Central memory CD8-positive, alpha-beta T cell (primary cell): ENCODE measurements at regions not wholly inside any gene's neighbourhood (a gene's known extent, or its start where the extent isn't known, plus 50 kb on each side); places are given as distances from the start of the nearest gene placed in this dataset.

Experiments
- ATAC-seq: fragments of 150-1000 bp; cut with Tn5 transposase; replicated peaks from 2 replicates; pipeline ENCODE4 v1.10.0; 2022; ENCODE audit warnings: mild to moderate bottlenecking, moderate FRiP score, moderate number of reproducible peaks; ENCODE audit not compliant: poor library complexity, severe bottlenecking; ENCODE audit errors: extremely low read depth
- DNase-seq, 2 donors: peaks; one replicate each; pipeline ENCODE4 v3.0.0; 2021; ENCODE audit warnings: low spot score in 2 of 2
- H3K27ac Mint-ChIP-seq: one replicate; pipeline ENCODE4 v1.8.0; 2022; ENCODE audit warnings: low read depth, mild to moderate bottlenecking, moderate library complexity, mixed read lengths
- H3K27me3 Mint-ChIP-seq: one replicate; pipeline ENCODE4 v1.8.0; 2022; ENCODE audit warnings: mixed read lengths
- H3K36me3 Mint-ChIP-seq: one replicate; pipeline ENCODE4 v1.8.0; 2022; ENCODE audit warnings: mild to moderate bottlenecking, moderate library complexity, mixed read lengths; ENCODE audit not compliant: insufficient read depth
- H3K4me1 Mint-ChIP-seq: one replicate; pipeline ENCODE4 v1.8.0; 2022; ENCODE audit warnings: mixed read lengths
- H3K4me3 Mint-ChIP-seq: one replicate; pipeline ENCODE4 v1.8.0; 2022; ENCODE audit warnings: mild to moderate bottlenecking, moderate library complexity, mixed read lengths
- H3K9me3 Mint-ChIP-seq: one replicate; pipeline ENCODE4 v1.8.0; 2022; ENCODE audit warnings: mixed read lengths

DNA sequence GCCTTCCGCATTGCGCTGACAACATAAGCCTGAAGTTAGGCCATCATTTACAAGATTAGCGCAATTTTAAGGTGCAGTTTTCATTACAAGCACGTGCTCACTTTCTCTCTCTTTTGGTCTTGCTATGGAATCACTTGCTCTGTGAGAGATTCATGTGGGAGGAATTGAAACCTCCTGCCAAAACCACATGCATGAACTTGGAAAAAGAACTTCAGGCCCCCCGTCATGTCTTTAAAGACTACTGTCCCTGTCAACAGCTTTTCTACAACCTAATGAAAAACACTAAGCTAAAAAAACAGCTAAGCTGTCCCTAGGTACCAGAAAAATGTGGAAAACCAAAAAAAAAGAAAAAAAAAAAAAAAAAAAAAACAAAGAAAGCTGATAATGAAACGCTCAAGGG is 1707.6 kb upstream of the RAG2 start:
- H3K27me3 Mint-ChIP-seq: no peaks in the 10 kb centered on the region
- no peak overlapping the region for H3K4me3 Mint-ChIP-seq
- ATAC-seq (no peak), DNase-seq (no peak)
- no peak overlapping the region for H3K27ac Mint-ChIP-seq
- H3K36me3 Mint-ChIP-seq: no peaks in the 10 kb centered on the region
- no peaks in the 10 kb centered on the region for H3K4me1 Mint-ChIP-seq
- peaks cover 21% of the 10 kb centered on the region for H3K9me3 Mint-ChIP-seq

DNA sequence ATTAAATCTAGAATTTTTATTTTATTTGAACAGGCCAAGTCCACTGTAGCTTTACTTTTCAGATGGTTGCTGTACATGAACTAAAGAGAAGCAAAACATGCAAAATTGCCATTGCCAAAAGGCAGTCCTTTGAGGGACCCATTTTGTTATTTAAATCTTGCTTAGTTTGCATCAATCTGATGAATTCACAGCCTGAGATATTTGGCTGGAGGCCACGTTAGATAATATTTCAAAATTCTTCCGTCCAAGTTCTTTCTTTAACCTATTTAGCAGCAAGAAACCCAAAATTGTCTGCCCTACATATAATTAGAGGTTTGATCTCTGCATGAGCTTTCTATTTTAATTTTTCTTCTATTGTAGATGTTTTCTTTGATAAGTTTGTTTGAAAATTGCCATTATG is 1706.9 kb upstream of the RAG2 start:
- no peak overlapping the region for H3K4me3 Mint-ChIP-seq
- no peaks in the 10 kb centered on the region for H3K4me1 Mint-ChIP-seq
- no peaks in the 10 kb centered on the region for H3K27me3 Mint-ChIP-seq

DNA sequence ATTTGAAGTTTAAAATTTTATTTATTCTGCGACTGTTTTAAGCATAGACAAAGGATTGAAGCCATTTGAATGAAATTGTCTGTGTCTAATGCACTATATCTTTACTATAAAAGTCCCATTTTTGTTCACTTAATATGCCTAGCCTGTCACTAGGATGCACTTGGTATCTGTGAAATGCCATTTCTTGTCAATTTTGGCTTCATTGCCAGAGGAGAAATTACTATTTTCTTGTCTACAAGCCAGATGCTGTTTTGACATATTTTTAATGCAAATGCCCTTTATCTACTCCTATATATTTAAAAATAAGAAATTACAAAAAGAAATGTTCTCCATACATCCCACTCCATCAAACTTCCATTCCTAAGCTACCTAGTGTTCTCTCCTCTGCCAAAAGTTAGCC is 1704.5 kb upstream of the RAG2 start:
- no peak overlapping the region for H3K4me3 Mint-ChIP-seq
- H3K27ac Mint-ChIP-seq: no peak overlapping the region
- H3K27me3 Mint-ChIP-seq: no peaks in the 10 kb centered on the region
- H3K36me3 Mint-ChIP-seq: no peaks in the 10 kb centered on the region
- no peaks in the 10 kb centered on the region for H3K4me1 Mint-ChIP-seq
- DNase-seq: no peak
- no peak for ATAC-seq
- peaks cover 16% of the 10 kb centered on the region for H3K9me3 Mint-ChIP-seq

More for the DNA sequence above, 1706.9 kb upstream of the RAG2 start:
- H3K27ac Mint-ChIP-seq: no peak overlapping the region
- peaks cover 16% of the 10 kb centered on the region for H3K9me3 Mint-ChIP-seq
- no peak for DNase-seq
- no peak for ATAC-seq
- H3K36me3 Mint-ChIP-seq: no peaks in the 10 kb centered on the region

GRCh38 chr11:38300570-38300969 is 1702.5 kb upstream of the RAG2 start:
- ATAC-seq (no peak), DNase-seq (no peak)
- H3K4me1 Mint-ChIP-seq: no peaks in the 10 kb centered on the region
- H3K27ac Mint-ChIP-seq: no peak overlapping the region
- H3K4me3 Mint-ChIP-seq: no peak overlapping the region
- H3K9me3 Mint-ChIP-seq: peaks cover 14% of the 10 kb centered on the region
- H3K36me3 Mint-ChIP-seq: no peaks in the 10 kb centered on the region
- H3K27me3 Mint-ChIP-seq: no peaks in the 10 kb centered on the region

DNA sequence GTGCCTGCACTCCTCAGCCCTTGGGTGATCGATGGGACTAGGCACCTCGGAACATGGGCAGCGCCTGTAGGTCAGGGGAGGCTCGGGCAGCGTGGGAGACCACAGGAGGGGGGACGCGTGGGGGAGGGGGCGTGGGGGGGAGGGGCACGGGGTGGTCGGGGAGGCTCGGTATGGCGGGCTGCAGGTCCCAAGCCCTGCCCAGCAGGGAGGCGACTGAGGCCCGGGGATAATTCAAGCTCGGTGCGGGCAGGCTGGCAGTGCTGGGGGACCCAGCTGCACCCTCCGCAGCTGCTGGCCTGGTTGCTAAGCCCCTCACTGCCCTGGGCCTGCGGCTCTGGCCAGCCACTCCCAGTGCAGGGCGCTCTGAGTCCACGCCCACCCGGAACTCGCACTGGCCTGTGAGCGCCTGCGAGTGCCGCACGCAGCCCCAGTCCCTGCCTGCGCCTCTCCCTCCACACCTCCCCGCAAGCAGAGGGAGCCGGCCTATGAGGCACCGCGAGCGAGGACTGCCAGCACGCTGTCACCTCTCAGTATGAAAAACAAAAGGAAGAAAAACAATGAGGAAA is 1698.3 kb upstream of the RAG2 start:
- H3K27me3 Mint-ChIP-seq: no peaks in the 10 kb centered on the region
- no peak for ATAC-seq
- H3K27ac Mint-ChIP-seq: no peak overlapping the region
- H3K4me1 Mint-ChIP-seq: no peaks in the 10 kb centered on the region
- no peak overlapping the region for H3K4me3 Mint-ChIP-seq
- no peaks in the 10 kb centered on the region for H3K36me3 Mint-ChIP-seq
- peaks cover 9% of the 10 kb centered on the region for H3K9me3 Mint-ChIP-seq
- no peak for DNase-seq

DNA sequence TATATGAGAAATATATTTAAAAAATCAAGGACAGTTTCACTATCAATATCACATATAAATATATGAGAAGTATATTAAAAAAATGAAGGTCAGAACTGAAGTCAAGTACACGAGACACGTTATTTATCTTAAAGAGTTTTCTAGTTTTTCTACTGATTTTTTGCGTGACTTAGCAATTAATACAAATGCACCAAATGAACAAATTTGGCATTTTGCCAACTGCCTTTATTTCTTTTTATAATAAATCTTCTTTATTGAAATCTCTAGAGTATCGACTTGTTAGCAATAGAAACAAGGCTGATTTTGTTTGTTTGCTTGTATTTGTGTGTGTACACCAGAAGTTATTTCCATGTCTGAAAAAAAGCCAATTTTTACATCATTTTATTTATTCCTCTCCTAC is 1684.7 kb upstream of the RAG2 start:
- no peaks in the 10 kb centered on the region for H3K27me3 Mint-ChIP-seq
- no peak overlapping the region for H3K4me3 Mint-ChIP-seq
- DNase-seq (no peak), ATAC-seq (no peak)
- no peaks in the 10 kb centered on the region for H3K36me3 Mint-ChIP-seq
- H3K27ac Mint-ChIP-seq: no peak overlapping the region
- no peaks in the 10 kb centered on the region for H3K4me1 Mint-ChIP-seq
- peaks cover 11% of the 10 kb centered on the region for H3K9me3 Mint-ChIP-seq

DNA sequence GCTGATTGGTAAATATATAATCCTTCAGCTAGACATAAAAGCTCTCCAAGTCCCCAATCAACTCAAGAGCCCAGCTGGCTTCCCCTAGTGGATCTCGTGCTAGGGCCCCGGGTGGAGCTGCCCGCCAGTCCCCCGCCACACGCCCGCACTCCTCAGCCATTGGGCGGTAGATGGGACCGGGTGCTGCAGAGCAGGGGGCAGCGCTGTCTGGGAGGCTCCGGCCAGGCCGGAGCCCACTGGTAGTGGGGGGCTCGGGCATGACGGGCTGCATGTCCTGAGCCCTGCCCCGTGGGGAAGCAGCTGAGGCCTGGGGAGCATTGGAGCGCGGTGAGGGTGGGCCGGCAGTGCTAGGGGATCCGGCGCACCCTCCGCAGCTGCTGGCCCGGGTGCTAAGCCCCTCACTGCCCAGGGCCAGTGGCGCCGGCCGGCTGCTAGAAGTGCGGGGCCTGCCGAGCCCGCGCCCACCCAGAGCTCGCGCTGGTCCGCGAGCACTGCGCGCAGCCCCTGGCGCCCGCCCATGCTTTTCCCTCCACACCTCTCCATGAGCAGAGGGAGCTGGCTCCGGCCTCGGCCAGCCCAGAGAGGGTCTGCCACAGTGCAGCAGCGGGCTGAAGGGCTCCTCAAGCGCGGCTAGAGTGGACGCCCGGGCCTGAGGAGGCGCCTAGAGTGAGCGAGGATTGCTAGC is 1680.6 kb upstream of the RAG2 start:
- no peak for DNase-seq
- peaks cover 11% of the 10 kb centered on the region for H3K9me3 Mint-ChIP-seq
- ATAC-seq: peak; percentile 24
- no peaks in the 10 kb centered on the region for H3K36me3 Mint-ChIP-seq
- H3K4me3 Mint-ChIP-seq: no peak overlapping the region
- no peaks in the 10 kb centered on the region for H3K4me1 Mint-ChIP-seq
- H3K27ac Mint-ChIP-seq: no peak overlapping the region
- H3K27me3 Mint-ChIP-seq: no peaks in the 10 kb centered on the region

DNA sequence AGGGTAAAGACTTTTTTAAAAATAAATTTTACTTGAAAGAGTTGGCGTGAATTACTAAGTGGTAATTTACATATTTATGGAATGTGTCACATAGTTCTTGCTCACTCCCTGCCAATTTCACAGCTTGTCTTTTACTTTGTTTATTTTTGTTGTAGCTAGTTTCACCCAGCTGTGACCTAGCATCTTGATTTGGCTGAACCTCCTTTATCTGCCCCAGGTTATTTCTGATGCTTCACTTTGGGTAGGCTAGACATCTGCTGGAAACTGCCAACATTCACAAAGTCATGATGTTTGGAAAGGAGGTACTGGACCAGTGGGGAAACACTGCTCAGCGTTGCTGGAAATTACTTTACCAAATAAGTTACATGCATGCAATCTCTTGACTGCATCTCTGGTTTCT is 1676.0 kb upstream of the RAG2 start:
- ATAC-seq (no peak), DNase-seq (no peak)
- no peak overlapping the region for H3K27ac Mint-ChIP-seq
- peaks cover 8% of the 10 kb centered on the region for H3K9me3 Mint-ChIP-seq
- no peak overlapping the region for H3K4me3 Mint-ChIP-seq
- no peaks in the 10 kb centered on the region for H3K36me3 Mint-ChIP-seq
- H3K4me1 Mint-ChIP-seq: no peaks in the 10 kb centered on the region
- H3K27me3 Mint-ChIP-seq: no peaks in the 10 kb centered on the region

DNA sequence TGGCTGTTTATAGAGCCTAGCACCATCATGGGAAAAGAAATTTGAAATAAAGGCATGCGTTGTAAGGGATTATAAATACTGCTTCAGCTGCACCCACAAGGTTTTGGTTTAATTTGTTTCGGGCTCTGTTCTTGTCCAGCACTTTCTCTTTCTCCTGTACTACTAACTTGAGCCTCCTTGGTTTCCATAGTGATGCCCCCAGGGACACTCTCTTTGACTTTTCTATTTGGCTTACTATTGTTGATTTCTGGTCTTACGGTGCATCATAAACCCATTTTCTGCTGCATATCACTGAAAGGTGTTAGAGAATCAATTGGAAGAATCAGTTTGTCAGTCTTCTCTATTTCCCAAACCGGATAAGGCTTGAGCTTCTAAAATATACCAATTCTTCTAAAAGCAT is 1674.3 kb upstream of the RAG2 start:
- H3K27me3 Mint-ChIP-seq: no peaks in the 10 kb centered on the region
- DNase-seq (no peak), ATAC-seq (no peak)
- no peak overlapping the region for H3K27ac Mint-ChIP-seq
- H3K9me3 Mint-ChIP-seq: peaks cover 15% of the 10 kb centered on the region
- H3K4me3 Mint-ChIP-seq: no peak overlapping the region
- no peaks in the 10 kb centered on the region for H3K36me3 Mint-ChIP-seq
- no peaks in the 10 kb centered on the region for H3K4me1 Mint-ChIP-seq

GRCh38 chr11:38266691-38267090 is 1668.7 kb upstream of the RAG2 start:
- no peaks in the 10 kb centered on the region for H3K4me1 Mint-ChIP-seq

DNA sequence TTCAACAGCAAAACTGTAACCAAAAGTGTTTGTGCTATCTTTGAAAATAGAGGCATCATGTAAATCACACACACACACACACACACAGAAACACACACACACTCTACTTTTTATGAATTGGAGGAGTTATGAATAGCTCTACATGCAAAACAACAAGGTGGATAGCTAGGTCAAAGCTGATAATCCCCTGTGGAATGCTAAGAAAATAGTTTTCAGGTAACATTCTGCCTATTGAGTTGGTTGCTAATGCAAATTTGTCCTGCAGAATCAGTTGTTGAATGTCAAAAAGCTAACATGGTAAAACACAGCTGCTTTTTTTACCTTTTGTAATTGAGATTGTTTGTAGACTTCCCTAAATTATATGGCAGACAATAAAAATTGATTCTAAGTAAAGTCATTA is 1658.4 kb upstream of the RAG2 start:
- Mint-ChIP-seq H3K4me3 (no peak overlapping the region), H3K27ac (no peak overlapping the region), H3K9me3 (peaks cover 25% of the 10 kb centered on the region), H3K4me1 (no peaks in the 10 kb centered on the region), H3K27me3 (no peaks in the 10 kb centered on the region), H3K36me3 (no peaks in the 10 kb centered on the region)
- ATAC-seq (no peak), DNase-seq (no peak)

More at GRCh38 chr11:38266691-38267090, 1668.7 kb upstream of the RAG2 start:
- Mint-ChIP-seq H3K27ac (no peak overlapping the region), H3K27me3 (no peaks in the 10 kb centered on the region), H3K9me3 (peaks cover 31% of the 10 kb centered on the region), H3K36me3 (no peaks in the 10 kb centered on the region), H3K4me3 (no peak overlapping the region)
- DNase-seq (no peak), ATAC-seq (no peak)

- Mint-ChIP-seq H3K27me3 (no peaks in the 10 kb centered on the region), H3K36me3 (no peaks in the 10 kb centered on the region), H3K27ac (no peak overlapping the region), H3K4me3 (no peak overlapping the region), H3K9me3 (peaks cover 12% of the 10 kb centered on the region), H3K4me1 (no peaks in the 10 kb centered on the region)
- ATAC-seq: no peak
- DNase-seq: no peak
These were observed 1656.9 kb upstream of the RAG2 start for GRCh38 chr11:38254913-38255312.

DNA sequence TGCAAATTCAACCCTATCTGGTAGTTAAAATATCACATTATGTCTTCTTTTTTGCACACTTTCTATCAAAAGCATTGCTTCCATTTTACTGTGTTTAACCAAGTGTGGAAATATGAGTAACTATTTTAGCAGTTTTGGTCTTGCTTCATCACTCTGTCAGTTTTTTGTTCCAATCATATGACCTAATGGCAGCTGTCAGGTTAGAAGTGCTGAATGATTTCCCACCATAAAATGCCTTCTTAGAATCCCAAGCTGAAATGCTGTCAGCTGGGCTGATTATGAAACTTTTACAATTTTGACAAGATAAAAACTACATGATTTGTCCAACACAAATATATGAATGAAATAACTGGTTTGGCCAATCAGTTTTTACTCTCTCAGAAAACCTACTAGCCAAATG is 1654.6 kb upstream of the RAG2 start:
- Mint-ChIP-seq H3K36me3 (no peaks in the 10 kb centered on the region), H3K4me1 (no peaks in the 10 kb centered on the region)
- ATAC-seq: no peak

More for the DNA sequence above, 1654.6 kb upstream of the RAG2 start:
- no peak for DNase-seq
- Mint-ChIP-seq H3K27ac (no peak overlapping the region), H3K9me3 (peaks cover 6% of the 10 kb centered on the region), H3K27me3 (no peaks in the 10 kb centered on the region), H3K4me3 (no peak overlapping the region)
